NCI-H2029 (cell line): ENCODE measurements at regions not wholly inside any gene's neighbourhood (a gene's known extent, or its start where the extent isn't known, plus 50 kb on each side); places are given as distances from the start of the nearest gene placed in this dataset.

Source experiments
- DNase-seq: peaks from one replicate; lab custom pipeline; 2025; lab: John Stamatoyannopoulos, UW

GRCh38 chr16:85460252-85461021, 152.7 kb upstream of the GSE1 start:
- DNase-seq, result no peak

GRCh38 chr16:85461022-85461813, 151.9 kb upstream of the GSE1 start:
- DNase-seq, result no peak

DNA sequence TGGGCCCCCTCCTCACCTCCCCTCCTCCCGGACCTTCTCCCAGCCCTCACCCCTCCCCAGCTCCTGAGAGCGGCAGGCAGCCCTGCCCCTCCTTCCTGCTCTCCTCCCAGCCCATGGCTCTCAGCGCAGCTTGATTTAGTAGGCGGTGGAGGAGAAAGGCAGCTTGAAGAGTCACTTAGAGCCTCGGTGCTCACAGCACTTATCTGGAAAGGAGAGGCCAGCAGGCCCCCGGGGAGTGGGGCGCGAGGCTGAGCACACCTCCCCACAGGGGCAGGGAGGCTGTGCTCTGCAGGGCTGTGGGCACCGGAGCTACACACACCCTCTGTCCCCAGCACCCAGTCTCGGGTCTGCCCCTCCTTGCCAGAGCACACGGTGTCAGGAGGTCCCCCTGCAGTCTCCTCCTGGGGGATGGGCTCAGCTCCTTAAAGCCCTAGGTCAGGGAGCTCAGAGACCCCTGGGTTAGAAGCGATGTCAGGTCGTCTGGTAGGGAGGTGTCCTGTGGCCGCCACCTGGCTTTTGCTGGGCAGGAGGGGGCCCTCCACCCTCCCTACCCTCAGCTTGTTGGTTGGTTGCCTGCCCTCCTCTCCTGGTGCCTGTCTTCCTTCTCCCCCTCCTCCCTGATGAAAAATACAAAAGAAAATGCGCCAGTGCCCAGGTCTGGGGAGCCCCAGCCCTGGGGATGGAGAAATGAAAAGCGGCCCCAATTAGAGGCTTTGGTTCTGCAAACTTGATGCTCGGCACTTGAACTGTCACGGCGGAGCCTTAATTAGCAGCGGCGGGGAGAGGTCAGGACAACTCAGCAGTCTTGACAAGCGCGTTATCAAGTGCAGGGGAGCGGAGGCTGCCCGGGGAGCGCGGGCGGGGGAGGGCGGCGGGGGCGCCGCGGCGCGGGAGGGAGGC, 151.1 kb upstream of the GSE1 start:
- DNase-seq, result peak; percentile 49

DNA sequence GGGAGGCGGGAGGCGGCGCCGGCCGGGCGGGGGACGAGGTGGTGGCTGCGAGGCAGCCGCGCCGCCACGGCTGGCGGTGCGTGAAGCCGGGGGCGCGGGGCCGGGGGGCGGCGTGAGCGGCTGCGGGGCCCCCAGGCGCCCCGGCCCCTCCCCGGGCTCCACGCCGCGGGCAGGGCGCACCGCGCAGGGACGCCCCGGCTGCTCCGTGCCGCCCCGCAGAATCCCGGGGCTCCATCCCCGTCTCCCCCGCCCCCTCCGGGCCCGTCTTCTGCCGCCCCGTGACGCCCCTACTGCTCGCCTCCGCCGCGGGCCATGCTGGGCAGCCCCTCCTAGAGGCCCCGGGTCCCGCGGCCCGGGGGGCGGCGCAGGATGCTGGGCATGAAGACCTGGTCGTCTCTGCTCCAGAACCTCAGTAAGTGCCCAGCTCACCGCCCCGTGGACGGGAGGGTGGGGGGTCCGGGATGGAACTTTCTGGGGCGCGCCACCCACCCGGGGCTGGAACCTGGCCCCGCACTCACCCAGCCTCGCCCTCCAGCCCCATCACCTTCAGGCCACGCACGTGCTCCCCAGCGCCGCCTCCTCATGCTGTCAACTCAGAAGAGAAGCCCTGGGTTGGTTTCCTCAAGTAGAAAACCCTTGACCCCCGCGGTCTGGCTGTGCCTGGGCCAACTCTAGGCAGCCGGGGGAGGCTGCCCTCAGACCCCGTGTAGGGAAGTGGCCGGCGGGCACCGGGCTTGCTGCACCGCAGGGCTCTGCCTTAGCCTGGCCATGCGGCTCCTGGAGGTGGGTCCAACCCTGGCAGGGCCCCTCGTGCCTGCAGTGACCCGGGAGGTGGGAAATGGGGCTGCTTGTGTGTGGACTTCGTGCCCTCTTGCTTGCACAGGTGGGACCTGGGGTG, 150.2 kb upstream of the GSE1 start:
- DNase-seq, result no peak

DNA sequence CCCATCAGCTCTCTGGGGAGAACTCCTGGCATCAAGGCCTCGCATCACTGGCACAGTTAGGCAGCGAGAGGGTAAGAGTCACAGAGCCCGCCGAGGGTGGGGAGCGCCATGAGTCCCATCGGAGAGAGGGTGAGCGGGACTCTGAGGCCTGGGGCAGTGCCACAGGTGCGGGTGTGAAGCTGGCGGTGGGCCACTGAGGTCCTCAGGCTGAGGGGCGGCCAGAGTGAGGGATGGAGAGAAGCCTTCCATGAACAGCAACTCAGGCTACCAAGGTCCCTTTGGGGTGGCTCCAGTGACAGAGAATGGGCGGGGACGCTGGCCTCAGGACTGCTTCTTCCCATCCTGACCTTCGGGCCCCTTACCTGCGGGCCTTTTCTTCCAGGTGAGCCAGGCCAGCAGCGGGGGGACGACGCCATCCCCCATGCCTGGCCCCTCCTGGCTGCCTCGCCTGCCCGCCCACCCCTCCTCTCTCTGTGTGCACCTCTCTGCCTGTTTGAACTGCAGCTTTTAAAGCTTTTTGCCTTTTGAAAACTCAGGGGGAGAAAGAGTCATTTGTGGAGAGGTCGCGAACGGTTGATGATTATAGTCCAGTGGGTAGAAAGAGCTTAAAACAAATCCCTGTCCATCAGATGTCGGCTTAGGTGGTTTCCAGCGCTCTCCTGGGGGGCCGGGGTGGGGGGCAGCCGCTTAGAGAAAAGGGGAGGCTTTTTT, 149.3 kb upstream of the GSE1 start:
- no peak for DNase-seq

- peak; percentile 23 for DNase-seq
Observed at GRCh38 chr16:85464383-85465305, 148.5 kb upstream of the GSE1 start.

DNA sequence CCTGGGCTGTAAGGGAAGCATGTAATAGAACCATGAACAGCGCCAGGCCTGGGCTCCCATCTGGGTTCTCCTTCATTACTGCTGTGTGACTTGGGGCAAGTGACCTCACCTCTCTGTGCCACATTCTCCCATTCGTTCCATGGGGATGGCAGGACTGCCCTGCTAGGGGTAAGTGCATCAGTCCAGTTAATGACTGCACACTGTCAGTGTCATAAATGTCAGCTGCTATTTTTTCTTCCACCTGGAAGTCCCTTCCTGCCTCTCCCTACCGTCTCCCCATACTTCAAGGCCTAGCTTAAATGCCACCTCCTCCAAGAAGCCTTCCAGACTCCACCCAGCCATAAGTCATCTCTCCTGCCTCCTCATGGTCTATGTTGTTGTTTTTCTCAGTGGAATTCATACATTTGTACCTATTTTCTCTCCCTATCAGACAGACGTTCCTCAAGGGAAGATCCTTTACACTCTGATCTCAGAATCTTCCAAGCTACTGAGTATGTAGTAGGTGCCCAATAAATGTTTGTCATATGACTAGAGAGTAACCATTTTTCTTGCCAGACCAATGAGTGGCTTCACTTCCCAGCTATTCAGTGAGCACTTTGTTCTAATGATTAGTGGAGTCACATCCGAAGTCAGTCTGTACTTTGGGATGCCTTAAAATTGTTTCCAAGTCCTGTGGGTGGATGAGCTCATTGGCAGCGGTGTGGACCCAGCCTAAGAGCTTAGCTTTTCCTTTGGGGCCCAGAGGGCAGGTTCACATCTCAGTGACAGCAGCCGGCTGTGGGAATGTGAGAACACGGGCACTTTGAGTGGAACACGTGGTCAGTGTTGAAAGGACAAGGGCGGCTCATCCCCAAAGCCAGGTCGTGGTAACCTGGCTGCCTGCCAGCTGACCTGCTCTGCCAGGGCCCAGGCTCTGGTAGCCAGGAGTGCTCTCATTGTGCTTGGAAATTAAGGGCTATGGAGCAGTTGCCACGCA, 147.5 kb upstream of the GSE1 start:
- peak; percentile 41 for DNase-seq

DNA sequence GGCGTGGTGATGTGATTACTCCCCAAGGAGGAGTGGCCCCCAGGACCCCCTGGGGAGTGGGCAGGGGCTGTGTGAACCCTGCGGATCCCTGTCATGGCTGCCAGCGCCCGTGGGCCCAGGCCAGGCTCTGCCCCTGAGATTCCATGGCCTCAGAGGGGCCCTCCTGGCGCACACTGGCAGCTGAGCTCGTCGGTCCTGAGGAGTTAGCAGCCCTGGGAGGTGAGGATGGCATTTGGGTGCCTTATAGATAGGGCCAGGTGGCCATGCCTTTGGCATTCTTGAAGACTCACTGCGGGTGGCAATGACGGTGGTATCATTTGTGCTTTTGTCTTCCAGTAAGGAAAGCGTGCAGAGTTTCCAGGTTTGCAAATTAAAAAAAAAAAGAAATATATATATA, 146.8 kb upstream of the GSE1 start:
- DNase-seq, result no peak

- no peak for DNase-seq
Observed at GRCh38 chr16:85466989-85467388, 146.1 kb upstream of the GSE1 start.

DNA sequence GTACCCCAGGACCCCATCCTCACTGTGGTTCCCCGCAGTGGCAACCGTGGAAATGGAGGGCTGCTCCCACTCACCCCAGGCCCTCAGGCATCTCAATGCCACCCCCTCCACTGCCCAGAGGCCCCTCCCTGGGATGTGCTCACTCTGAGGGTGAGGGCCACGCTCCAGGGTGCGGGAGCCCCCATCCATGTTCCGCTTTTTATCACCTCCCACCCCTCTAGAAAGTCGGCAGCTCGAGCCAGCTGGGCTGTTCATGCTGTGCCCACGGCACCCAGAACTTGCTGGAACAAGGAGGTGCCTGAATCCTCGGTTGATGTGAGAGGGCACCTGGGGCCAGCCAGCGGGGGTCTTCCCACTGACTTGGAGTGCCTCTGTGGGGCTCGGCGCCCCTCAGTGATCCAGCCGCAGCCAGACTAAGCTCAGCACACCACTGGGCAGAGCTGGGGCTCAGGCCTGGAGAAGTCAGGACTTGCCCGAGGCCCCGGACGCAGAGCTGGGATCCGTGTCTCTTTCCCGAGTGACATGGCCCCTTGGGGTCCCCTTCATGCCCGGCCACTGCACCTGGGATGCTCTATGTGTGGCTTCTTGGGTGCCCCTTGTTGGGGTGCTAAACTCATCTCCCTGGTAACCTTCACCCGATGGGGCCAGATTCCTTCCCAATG, 143.1 kb upstream of the GSE1 start:
- no peak for DNase-seq

DNA sequence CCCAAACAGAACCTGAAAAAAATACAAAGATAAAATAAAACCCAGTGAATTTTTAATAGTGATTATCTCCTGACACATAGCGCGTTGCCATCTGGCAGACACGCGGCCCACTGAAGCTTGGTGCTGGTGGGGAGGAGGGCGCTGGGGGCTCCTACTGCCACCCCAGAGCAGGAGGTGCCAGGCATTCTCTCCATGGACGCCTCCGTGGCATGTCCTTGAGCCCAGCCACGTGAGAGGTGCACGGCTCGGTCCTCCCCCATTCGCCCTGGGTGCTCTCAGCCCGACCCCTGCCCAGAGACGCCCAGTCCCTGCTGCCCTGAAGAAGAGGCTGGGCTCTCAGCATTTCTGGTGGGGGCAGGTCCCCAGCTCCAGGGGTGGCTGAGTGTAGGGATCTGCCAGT, 142.2 kb upstream of the GSE1 start:
- DNase-seq, result no peak

- peak; percentile 87 for DNase-seq
Observed at GRCh38 chr16:85471469-85472431, 141.4 kb upstream of the GSE1 start.

GRCh38 chr16:85472514-85472913, 140.6 kb upstream of the GSE1 start:
- no peak for DNase-seq

DNA sequence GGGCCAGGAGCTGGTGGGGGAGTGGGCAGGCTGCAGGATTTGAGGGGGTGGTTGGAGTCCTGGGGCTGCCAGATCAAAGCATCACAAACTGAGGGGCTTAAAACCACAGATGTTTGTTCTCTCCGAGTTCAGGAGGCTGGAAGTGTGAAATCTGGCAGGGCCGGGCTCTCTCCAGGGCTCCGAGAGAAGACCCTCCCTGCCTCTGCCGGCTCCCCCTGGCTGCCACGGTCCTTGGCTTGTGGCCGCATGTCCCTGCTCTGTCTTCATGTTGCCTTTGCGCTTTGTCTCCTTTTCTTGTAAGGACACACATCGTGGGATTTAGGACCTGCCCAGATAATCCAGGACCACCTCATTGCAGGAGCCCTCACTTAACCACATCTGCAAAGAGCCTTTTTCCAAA, 139.8 kb upstream of the GSE1 start:
- no peak for DNase-seq

GRCh38 chr16:85473909-85474620, 139.1 kb upstream of the GSE1 start:
- no peak for DNase-seq

GRCh38 chr16:85474621-85475217, 138.4 kb upstream of the GSE1 start:
- DNase-seq, result no peak
